NCI-H510A (cell line): ENCODE measurements at regions not wholly inside any gene's neighbourhood (a gene's known extent, or its start where the extent isn't known, plus 50 kb on each side); places are given as distances from the start of the nearest gene placed in this dataset.

ENCODE experiments used
- DNase-seq: peaks from one replicate; lab custom pipeline; 2025; lab: John Stamatoyannopoulos, UW

- DNase-seq, result no peak
Observed at GRCh38 chr2:41886757-41887156, 161.1 kb upstream of the PKDCC start.

GRCh38 chr2:41890341-41890740 is 157.5 kb upstream of the PKDCC start:
- no peak for DNase-seq

- DNase-seq, result no peak
Observed at GRCh38 chr2:41892476-41892875, 155.3 kb upstream of the PKDCC start.

GRCh38 chr2:41894563-41895333 is 153.1 kb upstream of the PKDCC start:
- DNase-seq, result no peak

GRCh38 chr2:41895334-41895664 is 152.5 kb upstream of the PKDCC start:
- no peak for DNase-seq

GRCh38 chr2:41896186-41896846 is 151.5 kb upstream of the PKDCC start:
- DNase-seq, result no peak

GRCh38 chr2:41899189-41899588 is 148.6 kb upstream of the PKDCC start:
- DNase-seq, result no peak

GRCh38 chr2:41900101-41900577 is 147.7 kb upstream of the PKDCC start:
- no peak for DNase-seq

- no peak for DNase-seq
Observed at GRCh38 chr2:41902897-41903296, 144.9 kb upstream of the PKDCC start.

GRCh38 chr2:41903474-41904135 is 144.2 kb upstream of the PKDCC start:
- DNase-seq, result no peak

- DNase-seq, result no peak
Observed at GRCh38 chr2:41904459-41904858, 143.4 kb upstream of the PKDCC start.

- no peak for DNase-seq
Observed at GRCh38 chr2:41905597-41906337, 142.1 kb upstream of the PKDCC start.

- DNase-seq, result no peak
Observed at GRCh38 chr2:41906338-41906725, 141.5 kb upstream of the PKDCC start.

GRCh38 chr2:41907141-41907540 is 140.7 kb upstream of the PKDCC start:
- DNase-seq, result no peak

- DNase-seq, result no peak
Observed at GRCh38 chr2:41907771-41908207, 140.0 kb upstream of the PKDCC start.

GRCh38 chr2:41908349-41908748 is 139.5 kb upstream of the PKDCC start:
- no peak for DNase-seq

GRCh38 chr2:41909584-41909983 is 138.2 kb upstream of the PKDCC start:
- DNase-seq, result no peak

- no peak for DNase-seq
Observed at GRCh38 chr2:41910126-41910525, 137.7 kb upstream of the PKDCC start.

- no peak for DNase-seq
Observed at GRCh38 chr2:41911033-41911432, 136.8 kb upstream of the PKDCC start.

- no peak for DNase-seq
Observed at GRCh38 chr2:41912337-41912736, 135.5 kb upstream of the PKDCC start.

GRCh38 chr2:41912776-41913175 is 135.0 kb upstream of the PKDCC start:
- no peak for DNase-seq

- DNase-seq, result no peak
Observed at GRCh38 chr2:41913311-41913710, 134.5 kb upstream of the PKDCC start.
